C4-2B (cell line): ENCODE measurements at regions not wholly inside any gene's neighbourhood (a gene's known extent, or its start where the extent isn't known, plus 50 kb on each side); places are given as distances from the start of the nearest gene placed in this dataset.
A peak's percentile ranks its signal among the peaks of the same experiment; 100 is the strongest.

Experiments
- H3K27ac ChIP-seq: fragments of 450-650 bp; 2 replicates; pipeline ENCODE4 v1.5.1; 2017
- ZFX ChIP-seq: fragments of 450-650 bp; IDR thresholded peaks from 2 replicates; pipeline ENCODE4 v1.6.1; 2017
- TF ChIP-seq, protein P1 (sequence below): fragments of 450-650 bp; conservative IDR thresholded peaks from 2 replicates; pipeline ENCODE4 v1.5.1; 2017; ENCODE audit warnings: mild to moderate bottlenecking

DNA sequence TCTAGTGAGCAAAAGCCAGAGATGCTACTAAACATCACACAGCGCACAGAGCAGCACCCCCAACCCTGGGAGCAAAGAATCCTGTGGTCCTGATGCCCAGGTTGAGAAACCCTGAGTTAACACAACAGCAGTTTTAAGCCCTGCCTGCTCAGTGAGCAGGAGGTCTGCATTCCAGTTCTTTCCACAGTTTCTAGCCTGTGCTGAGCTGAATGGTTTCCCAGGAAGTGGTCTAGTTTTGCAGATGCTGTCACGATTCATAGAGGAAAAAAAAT is 171.1 kb upstream of the PROK2 start:
- H3K27ac ChIP-seq: no peak overlapping the region
- TF ChIP-seq, protein P1, sequence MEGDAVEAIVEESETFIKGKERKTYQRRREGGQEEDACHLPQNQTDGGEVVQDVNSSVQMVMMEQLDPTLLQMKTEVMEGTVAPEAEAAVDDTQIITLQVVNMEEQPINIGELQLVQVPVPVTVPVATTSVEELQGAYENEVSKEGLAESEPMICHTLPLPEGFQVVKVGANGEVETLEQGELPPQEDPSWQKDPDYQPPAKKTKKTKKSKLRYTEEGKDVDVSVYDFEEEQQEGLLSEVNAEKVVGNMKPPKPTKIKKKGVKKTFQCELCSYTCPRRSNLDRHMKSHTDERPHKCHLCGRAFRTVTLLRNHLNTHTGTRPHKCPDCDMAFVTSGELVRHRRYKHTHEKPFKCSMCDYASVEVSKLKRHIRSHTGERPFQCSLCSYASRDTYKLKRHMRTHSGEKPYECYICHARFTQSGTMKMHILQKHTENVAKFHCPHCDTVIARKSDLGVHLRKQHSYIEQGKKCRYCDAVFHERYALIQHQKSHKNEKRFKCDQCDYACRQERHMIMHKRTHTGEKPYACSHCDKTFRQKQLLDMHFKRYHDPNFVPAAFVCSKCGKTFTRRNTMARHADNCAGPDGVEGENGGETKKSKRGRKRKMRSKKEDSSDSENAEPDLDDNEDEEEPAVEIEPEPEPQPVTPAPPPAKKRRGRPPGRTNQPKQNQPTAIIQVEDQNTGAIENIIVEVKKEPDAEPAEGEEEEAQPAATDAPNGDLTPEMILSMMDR: no peak
- no peak for TF ChIP-seq ZFX

DNA sequence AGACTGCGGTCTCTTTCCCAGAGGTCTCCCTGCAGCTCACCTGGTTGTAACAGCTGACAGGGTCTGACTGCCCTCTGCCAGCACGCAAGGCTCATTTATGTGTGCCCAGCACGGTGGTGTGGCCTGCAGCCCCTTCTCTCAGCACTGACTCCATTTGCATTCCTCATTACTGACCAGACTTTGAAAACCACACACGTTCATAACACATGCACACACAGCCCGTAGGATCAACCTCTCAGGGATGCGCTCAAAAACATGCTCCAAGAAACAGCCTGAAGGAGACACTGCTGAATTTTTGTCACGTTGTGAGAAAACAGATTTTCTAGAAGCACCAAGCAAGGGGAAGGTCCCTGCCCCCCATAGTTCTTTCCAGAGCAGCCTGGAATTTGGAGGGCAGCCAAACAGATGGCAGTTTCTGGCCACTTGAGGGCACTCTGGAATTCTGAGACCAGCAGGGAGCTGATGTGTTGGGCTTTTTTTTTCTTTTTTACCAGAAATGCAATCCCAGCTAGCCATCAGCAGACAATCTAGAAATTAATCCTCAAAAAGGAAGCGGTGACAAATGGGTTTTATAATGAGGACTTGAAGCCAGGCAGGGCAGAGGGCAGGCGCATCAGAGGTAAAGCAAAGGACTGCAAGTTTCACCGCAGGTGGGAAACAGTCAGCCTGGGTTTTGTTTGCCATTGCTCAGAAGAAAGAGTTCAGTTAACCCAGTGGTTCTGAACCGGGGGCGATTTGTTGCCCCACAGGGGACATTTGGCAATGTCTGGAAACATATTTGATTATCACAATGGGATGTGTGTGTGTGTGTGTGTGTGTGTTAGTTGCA is 170.5 kb upstream of the PROK2 start:
- no peak for TF ChIP-seq ZFX
- TF ChIP-seq, protein P1: peak; percentile 83
- H3K27ac ChIP-seq: no peak overlapping the region

DNA sequence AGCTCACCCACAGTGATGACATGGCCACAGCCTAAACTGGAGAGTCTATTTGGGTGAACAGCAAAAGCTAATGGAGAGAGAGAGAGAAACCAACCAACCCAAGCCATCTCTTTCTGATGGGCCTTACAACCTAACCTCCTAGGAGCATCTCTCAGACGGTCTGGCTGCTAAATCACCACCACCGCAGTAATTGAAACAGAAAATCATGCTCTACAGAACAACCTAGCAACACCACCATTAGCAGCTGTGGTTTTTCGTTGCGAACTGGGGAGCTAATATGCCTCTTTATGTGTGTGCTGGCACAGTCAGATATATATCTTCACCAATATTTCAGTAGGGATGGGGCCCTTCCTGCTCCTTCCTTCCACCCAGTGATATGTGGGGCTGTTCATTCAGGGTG is 166.9 kb upstream of the PROK2 start:
- no peak overlapping the region for H3K27ac ChIP-seq
- TF ChIP-seq ZFX: no peak
- TF ChIP-seq, protein P1: no peak

DNA sequence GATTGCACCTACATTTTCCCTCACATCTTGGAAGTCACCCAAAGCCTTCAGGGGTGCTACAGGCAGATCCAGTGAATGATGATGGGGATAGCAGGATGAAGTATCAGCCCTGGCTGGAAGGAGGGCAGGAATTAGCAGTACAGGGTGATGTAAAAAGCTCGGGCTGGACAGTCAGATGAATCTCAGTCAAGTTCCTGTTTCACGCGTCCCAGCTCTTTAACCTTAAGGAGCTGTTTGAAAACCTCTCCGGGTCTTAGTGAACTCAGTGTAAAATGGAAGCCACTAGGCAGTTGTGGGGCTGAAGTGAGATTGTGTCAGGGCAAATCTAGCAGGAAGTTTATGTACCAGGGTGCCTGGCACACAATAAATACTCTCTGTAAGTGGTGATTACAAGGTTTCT is 166.4 kb upstream of the PROK2 start:
- no peak overlapping the region for H3K27ac ChIP-seq
- TF ChIP-seq ZFX: no peak
- TF ChIP-seq, protein P1: no peak

DNA sequence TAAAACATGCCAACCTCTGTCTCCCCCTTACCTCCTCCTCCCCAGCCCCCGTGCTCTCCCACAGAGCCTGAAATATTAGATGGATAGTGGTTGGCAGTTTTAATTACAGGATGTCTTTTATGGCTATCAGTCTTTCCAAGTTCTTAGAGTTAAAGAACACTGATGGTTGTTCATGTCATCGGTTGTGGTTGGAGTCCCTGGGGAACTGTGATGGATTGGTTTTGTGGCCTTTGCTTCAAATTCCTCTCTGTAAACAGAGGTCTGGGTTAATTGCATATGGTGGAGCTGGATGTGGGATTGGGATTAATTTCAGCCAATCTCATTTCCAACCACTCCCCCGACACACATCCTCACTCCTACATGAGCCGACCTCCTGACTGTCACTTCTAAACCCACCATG is 164.5 kb upstream of the PROK2 start:
- TF ChIP-seq ZFX: no peak
- TF ChIP-seq, protein P1: no peak
- no peak overlapping the region for H3K27ac ChIP-seq

DNA sequence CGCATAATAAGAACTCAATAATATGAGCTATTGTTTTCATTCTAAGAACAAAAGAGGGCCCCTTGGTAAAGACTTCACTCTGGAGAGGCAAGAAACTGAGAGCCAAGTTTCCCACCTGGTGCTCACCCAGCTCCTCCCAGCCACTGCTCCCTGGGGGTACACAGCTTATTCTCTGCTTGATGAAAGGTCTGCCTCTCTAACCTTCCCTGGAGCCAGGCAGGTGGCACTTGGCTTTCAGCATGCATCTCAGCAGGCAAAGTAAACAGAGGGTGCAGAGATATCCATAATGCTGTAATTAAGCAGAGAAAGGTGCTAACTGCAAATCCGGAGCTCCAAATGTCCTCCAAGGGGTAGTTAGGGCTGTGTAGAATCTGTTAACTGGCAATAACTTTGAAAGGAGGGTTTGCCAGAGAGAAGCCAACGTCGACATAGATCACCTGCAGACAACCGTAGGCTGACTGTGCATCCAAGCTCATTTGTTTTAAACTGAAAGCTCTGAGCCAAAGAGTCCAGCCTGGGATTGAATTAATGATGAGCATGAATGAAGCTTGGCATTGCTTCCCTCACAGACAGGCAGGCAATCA is 159.6 kb upstream of the PROK2 start:
- H3K27ac ChIP-seq: no peak overlapping the region
- TF ChIP-seq, protein P1: no peak
- no peak for TF ChIP-seq ZFX

DNA sequence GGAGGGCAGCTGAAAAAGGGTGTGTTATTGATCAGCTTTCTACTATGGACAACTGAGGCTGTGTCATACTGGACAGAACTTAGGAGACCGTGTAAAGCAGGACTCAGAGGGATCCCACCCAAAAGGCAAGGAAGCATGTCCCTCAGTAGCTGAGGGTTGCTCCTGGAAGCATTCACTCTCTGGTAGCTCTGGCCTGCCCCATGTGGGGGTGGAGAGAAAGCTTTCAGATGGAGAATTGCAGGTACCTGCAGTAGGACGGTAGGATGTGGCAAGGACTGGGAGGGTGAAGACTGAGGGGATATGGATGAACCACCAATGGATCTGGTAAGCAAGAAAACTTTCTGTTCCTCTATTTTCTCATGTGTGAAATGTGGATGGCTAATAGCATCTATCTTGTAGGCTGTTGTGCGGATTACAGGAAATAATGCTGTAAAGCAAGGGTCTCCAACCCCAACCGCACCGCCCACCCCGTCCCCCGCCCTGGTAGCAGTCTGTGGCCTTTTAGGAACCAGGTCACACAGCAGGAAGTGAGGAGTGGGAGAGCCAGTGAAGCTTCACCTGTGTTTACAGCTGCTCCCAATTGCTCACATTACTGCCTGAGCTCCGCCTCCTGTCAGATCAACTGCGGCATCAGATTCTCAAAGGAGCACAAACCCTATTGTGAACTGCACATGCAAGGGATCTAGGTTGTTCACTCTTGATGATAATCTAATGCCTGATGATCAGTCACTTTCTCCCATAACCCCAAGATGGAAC is 157.7 kb upstream of the PROK2 start:
- TF ChIP-seq, protein P1: no peak
- TF ChIP-seq ZFX: no peak
- no peak overlapping the region for H3K27ac ChIP-seq
